ENCODE measurements at regions not wholly inside any gene's neighbourhood (a gene's known extent, or its start where the extent isn't known, plus 50 kb on each side); places are given as distances from the start of the nearest gene placed in this dataset.

DNA sequence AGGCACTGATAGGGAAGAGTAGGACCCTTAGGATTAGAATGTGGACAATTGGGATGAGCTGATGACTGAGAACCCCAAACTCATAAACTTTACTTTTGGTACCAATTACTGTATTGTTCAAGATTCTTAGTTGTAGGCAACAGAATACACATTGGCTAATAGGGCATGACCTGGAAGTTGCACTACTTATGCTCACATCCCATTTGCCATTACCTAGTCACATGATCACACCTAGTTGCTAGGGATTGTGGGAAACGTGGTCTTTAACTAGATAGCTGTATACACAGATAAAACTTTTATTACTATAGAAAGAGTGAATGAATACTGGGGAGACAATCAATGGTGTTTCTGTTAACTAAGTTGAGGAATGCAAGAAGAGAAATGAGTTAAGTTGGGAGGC is 113.4 kb upstream of the AKIRIN2 start:
- Histone ChIP-seq H3K4me1 (no peaks in the 10 kb centered on the region), H3K9me3 (no peaks in the 10 kb centered on the region), H3K27ac (no peak overlapping the region), H3K4me3 (no peak overlapping the region), H3K27me3 (no peaks in the 10 kb centered on the region), H3K36me3 (no peaks in the 10 kb centered on the region)
- TF ChIP-seq, protein P1, sequence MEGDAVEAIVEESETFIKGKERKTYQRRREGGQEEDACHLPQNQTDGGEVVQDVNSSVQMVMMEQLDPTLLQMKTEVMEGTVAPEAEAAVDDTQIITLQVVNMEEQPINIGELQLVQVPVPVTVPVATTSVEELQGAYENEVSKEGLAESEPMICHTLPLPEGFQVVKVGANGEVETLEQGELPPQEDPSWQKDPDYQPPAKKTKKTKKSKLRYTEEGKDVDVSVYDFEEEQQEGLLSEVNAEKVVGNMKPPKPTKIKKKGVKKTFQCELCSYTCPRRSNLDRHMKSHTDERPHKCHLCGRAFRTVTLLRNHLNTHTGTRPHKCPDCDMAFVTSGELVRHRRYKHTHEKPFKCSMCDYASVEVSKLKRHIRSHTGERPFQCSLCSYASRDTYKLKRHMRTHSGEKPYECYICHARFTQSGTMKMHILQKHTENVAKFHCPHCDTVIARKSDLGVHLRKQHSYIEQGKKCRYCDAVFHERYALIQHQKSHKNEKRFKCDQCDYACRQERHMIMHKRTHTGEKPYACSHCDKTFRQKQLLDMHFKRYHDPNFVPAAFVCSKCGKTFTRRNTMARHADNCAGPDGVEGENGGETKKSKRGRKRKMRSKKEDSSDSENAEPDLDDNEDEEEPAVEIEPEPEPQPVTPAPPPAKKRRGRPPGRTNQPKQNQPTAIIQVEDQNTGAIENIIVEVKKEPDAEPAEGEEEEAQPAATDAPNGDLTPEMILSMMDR (IDR thresholded peaks at IDR 0.05), result no peak
- intact Hi-C loops (cut with DNase I), result no loop called here
- ATAC-seq (no peak), DNase-seq (no peak)

DNA sequence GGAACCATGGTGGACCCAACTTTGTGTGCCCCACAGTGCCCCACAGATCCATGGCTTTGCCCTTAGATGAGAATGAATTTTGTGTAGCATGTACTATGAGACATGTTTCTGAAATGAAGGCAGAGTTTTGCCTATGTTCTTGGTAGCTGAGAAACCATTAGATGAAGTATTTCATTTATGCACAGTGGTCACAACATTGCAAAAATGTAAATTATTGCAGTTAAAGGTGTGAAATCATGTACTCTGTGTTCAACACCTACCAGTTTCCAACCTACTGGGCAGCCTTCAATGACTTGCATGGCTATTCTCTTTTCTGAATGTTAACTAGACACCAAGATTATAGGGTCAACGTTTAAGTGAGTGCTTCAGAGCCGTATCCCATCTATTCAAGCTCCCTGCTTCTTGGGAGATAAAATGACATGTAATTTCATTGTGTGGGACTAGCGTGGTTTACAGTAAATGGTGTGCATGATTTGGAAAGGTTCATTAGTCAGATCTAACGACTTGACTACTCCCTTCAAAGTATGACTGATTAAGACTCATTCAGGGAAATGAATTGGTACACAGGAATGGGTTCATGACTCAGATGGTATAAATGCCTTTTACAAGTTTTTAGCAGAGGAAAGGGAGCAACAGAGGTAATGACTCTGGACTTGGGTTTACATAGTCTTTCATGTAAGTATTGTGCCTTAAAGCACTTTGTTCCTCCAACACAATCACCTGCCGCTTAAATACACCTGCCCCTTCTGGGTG is 106.1 kb upstream of the AKIRIN2 start:
- Histone ChIP-seq H3K27ac (no peak overlapping the region), H3K27me3 (no peaks in the 10 kb centered on the region), H3K4me3 (no peak overlapping the region), H3K36me3 (no peaks in the 10 kb centered on the region), H3K4me1 (no peaks in the 10 kb centered on the region), H3K9me3 (no peaks in the 10 kb centered on the region)
- intact Hi-C loops (cut with DNase I), result no loop called here
- TF ChIP-seq, protein P1 (IDR thresholded peaks at IDR 0.05), result no peak
- DNase-seq, result no peak
- ATAC-seq, result no peak

DNA sequence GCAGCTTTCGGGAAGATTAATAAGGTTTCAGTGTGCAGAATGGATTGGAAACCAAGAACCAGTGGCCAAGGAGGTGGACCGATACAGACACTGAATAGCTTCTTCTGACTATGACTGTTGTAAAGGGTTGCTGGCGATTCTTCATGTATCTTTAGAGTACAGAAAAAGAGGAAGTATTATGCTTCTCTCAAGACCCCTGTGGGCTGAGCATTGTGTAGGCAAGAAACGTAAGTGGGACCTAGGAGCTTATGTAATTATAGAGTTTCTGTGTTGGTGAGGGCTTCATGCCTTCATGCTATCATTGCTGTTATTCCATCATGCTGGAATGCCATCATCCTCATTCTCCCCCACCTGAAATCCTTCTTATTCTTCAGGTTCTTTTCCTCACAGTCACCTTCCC is 105.4 kb upstream of the AKIRIN2 start:
- H3K36me3 ChIP-seq, result no peaks in the 10 kb centered on the region
- ATAC-seq (no peak), DNase-seq (no peak)
- TF ChIP-seq, protein P1 (IDR thresholded peaks at IDR 0.05), result no peak
- intact Hi-C loops (cut with DNase I), result no loop called here
- no peak overlapping the region for H3K4me3 ChIP-seq
- H3K27ac ChIP-seq, result no peak overlapping the region
- no peaks in the 10 kb centered on the region for H3K27me3 ChIP-seq
- no peaks in the 10 kb centered on the region for H3K9me3 ChIP-seq
- H3K4me1 ChIP-seq, result no peaks in the 10 kb centered on the region

DNA sequence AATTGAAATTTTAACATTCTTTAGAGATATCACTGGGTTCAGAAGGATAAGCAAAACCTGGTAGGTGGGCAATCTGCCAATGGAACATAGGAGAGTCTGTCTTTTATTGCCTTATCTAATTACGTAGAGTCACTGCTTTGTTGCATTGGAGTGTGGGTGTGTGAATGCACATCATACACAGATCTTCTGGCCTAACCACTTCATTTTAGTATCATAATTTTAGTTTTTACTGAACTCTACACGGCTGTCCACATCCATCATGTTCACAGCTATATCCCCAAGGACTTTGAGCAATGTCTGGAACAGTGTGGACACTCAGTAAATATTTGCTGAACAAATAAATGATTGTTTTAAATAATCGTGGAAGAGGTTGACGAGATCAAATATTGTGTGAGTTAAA is 104.6 kb upstream of the AKIRIN2 start:
- TF ChIP-seq, protein P1 (IDR thresholded peaks at IDR 0.05), result no peak
- Histone ChIP-seq H3K4me3 (no peak overlapping the region), H3K27ac (no peak overlapping the region), H3K4me1 (no peaks in the 10 kb centered on the region), H3K27me3 (no peaks in the 10 kb centered on the region), H3K36me3 (no peaks in the 10 kb centered on the region), H3K9me3 (no peaks in the 10 kb centered on the region)
- ATAC-seq (no peak), DNase-seq (no peak)
- intact Hi-C loops (cut with DNase I), result no loop called here

DNA sequence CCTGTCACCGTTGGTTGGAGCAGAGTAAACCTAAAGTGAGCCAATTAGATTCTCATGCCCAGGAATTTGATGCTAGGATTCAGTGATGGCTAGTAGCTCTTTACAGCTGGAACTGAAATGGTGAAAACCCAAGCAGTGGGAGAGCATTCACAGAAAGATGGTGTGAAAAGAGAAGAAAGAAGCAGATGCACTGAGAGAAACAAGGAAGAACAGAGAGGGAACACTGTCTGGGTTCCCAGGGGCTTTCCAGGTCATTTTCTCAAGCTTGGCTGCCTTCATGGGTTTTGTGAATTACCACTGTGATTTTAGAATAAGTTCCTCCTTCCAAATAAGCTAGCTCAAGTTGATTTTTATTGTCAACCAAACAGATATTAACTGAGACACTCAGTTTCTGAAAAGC is 104.1 kb upstream of the AKIRIN2 start:
- ATAC-seq (no peak), DNase-seq (no peak)
- Histone ChIP-seq H3K27me3 (no peaks in the 10 kb centered on the region), H3K9me3 (no peaks in the 10 kb centered on the region), H3K27ac (no peak overlapping the region), H3K4me3 (no peak overlapping the region), H3K4me1 (no peaks in the 10 kb centered on the region), H3K36me3 (no peaks in the 10 kb centered on the region)
- intact Hi-C loops (cut with DNase I), result no loop called here
- TF ChIP-seq, protein P1 (IDR thresholded peaks at IDR 0.05), result no peak

All from left lung (tissue), 4 donors.